ENCODE measurements at regions not wholly inside any gene's neighbourhood (a gene's known extent, or its start where the extent isn't known, plus 50 kb on each side); places are given as distances from the start of the nearest gene placed in this dataset.

GRCh38 chr5:2283481-2284045 lies 400.8 kb upstream of the IRX4 start:
- DNase-seq: no peak

DNA sequence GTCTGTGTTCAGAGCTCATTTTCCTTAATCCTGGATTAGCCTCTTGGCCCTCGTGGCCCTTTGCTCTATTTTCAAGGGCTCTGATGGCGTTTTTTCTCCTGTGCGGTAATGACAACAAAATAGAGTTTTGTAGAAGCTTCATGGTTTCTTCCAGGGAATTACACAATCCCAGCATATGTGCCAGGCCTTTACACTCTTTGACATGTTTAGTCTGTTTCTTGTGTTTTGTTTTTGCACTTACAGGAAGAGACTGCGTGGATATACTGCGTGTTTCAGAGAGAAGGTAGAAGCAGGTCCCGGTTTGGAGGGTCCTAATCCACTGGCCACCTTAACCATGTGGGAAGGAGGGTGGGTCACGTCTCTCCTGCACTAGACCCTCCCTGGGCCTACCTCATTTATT lies 400.2 kb upstream of the IRX4 start:
- DNase-seq: no peak

GRCh38 chr5:2282034-2282690 lies 399.4 kb upstream of the IRX4 start:
- no peak for DNase-seq

- no peak for DNase-seq
These were observed 398.7 kb upstream of the IRX4 start for GRCh38 chr5:2281446-2281845.

- DNase-seq: no peak
These were observed 397.6 kb upstream of the IRX4 start for GRCh38 chr5:2280318-2280717.

- no peak for DNase-seq
These were observed 396.2 kb upstream of the IRX4 start for GRCh38 chr5:2278825-2279456.

DNA sequence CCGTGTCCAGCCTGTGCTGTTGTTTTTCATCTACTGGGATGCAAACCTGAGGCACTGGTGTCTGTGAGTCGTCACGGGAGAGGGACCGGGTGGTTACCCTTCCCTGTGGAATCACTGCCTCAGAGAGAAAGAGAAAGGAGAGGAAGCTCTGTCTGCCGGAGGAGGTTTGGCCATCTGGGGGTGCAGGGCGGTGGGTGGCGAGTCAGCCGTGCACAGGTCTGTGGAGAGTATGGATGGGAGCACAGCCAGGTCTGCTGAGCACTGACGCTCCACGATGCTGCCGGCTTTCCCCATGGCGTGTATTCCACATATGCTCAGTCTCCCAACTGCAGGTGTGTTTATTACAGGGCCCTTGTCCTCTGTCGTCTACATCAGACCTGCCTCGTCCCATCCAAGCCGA lies 395.2 kb upstream of the IRX4 start:
- no peak for DNase-seq

- DNase-seq: no peak
These were observed 393.4 kb upstream of the IRX4 start for GRCh38 chr5:2276101-2276500.

DNA sequence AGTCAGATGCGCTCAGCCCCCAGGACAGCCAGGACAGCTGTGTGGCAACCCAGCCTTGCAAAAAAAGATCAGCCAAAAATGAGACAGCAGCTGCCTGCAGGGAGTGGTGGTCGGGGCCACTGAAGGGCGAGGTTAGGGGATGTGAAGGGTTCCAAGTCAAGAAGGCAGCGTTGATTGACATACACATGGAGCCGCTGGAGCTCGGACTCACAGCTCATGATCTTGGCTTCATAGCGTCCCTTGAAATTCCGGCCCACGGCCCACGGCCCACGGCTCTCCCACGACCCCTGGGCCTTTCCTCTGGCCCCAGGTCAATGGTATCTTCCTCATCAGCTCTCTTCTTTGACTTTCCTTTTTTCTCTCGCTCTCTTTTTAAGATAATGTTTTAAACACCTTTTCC lies 390.0 kb upstream of the IRX4 start:
- DNase-seq: no peak

DNA sequence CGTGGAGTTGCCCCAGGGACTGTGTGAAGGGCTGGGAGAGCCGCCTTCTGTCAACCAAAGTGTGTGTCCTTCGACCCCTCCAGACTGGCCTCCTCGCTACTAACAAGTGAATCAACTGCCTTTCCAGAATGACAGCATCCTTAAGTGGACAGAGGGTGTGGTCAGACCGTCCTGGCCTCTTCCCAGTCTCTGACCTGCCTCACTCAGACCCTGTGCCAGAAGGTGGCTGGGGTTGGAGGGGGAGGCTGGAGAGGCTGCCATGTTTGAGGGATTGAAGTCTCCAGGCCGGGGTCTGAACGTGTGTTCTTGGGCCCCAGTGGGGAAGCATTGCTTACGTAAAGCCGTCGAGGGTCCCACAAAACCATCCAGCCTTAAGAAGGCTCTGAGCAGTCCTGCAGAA lies 389.3 kb upstream of the IRX4 start:
- no peak for DNase-seq

DNA sequence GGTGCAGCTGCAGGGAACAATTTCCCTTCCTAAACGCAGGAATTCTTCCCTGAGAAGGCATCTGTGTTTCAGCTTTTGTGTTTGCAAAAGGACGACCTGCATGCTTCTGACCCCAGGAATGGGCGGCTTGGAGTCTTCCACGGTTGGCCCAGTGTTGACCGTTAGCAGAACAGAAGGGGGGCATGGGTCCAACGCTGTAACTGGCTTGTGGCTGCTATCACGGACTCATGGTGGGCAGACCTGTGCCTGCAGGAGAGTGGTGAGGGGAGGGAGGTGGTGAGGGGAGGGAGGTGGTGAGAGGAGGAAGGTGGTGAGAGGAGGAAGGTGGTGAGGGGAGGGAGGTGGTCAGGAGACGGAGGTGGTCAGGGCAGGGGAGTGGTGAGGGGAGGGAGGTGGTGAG lies 388.6 kb upstream of the IRX4 start:
- no peak for DNase-seq

DNA sequence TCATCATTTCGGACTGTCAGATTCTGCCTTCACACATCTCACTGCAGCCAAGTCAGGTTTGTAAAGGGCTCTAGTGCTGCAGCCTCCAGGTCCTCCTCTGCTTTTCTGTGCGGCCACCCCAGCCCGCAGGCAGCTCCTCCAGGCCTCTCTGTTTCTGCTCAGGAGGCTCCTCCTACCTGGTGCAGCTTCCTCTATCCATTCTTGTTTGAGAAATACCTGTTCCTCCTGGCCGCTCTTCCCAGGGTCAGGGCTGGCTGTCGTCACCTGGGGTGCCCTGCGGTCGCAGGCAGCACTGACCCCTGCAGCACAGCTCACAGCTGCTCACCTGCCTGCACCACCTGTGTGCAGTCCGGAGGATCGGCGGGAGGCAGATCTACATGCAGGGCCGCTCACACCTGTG lies 387.7 kb upstream of the IRX4 start:
- DNase-seq: no peak

DNA sequence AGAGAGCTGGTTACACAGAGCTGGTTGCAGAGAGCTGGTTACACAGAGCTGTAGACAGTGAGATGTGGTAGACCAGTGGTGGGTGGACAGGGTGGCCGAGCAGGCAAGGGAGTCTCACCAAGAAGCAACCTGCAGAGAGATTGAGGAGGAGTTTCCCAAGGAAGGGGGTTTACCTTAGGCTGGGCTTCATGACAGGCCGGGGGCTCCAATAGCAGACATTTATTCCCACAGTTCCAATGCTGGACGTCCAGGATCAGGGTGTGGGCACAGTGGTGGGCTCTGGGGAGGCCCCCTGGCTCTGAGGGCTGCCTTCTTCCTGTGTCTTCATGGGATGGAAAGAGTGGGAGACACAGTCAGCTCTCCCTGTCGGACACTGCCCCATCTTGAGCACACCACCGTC lies 386.9 kb upstream of the IRX4 start:
- DNase-seq: no peak

DNA sequence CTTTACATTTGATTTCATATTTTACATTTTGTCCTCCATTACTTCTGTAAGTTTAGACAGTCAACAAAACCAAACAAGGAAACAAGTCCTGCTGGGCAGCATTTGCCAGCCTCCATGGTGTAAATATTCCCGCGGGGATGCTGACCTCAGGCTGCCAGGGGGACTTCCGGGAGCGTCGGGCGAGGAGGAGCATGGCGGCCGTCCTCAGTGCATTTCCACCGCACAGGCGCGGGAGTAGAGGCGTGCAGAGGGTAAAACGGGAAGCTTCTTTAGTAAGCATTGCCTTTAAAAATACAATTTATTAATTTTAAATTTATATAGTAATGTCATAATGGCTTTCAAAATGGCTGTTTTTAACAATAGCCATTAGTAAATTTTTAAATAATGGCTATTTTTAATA lies 385.3 kb upstream of the IRX4 start:
- no peak for DNase-seq

DNA sequence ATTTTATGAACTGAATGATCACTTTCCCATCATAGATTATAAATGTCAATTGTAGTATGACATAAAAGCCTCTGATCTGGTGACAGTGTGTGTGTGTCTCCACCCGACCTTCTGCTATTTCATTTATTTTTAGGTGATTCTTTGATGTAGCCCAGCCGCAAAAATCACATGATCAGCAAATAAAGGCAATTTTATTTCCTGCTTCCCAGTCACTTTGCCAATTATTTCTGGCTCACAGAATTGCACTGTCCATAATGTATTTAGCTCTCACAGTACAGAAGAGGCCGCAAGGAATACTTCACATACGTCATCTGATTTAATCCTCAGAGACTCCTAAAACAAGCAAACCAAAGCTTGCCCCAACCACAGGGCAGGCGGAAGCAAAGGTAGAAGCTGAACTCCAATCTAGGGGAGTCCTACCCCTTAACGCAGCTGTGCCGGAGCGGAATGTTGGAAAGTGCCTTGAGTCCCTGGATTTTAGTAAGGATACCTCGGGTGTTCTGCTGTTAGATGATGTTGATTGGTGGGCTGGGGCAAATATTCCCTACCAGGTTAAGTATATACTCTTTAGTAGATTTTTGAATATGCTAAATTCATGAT lies 384.0 kb upstream of the IRX4 start:
- no peak for DNase-seq

DNA sequence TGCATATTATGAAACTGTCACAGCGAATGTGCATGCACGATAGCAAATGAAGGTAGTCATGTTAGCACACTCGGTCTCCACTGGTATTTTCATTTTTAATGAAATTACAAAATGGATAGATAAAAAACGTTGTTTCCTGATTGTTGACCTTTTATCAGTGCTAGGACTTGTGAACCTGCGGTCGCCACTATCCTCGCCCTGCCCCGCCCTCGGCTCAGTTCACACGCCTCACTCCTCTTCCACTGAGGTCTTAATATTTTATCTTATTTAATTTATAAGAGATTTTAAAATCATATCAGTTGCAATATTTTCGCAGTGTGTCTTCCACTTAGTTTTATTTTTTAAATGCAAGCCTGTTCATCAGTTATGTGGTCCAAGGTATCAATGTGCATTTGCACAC lies 382.6 kb upstream of the IRX4 start:
- DNase-seq: no peak

DNA sequence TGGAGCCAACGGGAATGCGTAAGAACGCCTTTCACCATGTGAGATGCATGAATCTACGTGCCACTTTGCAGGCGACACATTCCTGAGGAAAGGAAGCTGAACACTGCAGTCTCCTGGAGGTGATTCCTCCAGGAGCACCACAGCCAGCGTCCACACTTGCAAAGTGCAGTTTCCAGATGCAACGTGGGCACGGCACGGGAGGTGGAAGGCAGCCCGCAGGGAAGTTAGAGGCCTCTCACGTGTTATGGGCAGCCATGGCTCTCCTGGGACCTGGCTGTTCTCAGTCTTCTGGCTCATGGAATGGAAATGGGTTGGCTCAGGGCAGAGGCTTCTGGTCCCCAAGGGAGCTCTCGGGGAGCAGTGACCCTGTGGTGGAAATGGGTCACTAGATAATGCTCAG lies 381.0 kb upstream of the IRX4 start:
- no peak for DNase-seq

GRCh38 chr5:2262620-2263019 lies 379.9 kb upstream of the IRX4 start:
- no peak for DNase-seq

DNA sequence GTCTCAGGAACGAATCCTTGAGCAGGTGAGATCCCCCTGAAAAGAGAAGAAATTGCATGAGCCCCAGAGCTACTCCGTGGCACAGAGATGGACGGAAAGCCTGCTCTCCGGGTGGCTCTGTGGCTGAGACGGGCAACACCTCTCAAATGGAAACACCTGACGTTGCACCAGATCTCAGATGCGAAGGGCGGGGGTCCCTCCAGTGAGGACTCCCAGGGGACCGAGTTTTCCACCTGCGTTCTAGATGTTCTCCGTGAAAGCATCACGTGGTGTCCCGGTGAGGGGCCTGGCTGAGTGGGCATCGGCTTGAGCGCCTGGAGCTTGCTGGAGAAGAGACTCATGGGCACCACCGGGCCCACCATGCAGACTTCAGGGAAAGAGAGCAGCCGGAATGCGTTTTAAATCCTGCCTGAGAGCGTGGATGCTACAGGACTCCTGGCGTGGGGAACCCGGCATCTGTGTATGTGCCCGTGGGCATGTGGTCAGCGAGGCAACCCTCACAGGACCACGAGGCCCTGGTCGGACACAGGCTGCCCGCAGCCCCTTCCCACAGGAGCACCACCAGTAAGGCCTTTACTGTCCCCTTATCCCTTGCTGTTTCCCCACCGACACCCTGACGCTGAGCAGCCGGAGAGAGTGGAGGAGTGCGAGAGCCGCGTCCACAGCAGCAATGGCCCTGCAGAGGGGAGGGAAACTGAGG lies 378.4 kb upstream of the IRX4 start:
- DNase-seq: no peak

DNA sequence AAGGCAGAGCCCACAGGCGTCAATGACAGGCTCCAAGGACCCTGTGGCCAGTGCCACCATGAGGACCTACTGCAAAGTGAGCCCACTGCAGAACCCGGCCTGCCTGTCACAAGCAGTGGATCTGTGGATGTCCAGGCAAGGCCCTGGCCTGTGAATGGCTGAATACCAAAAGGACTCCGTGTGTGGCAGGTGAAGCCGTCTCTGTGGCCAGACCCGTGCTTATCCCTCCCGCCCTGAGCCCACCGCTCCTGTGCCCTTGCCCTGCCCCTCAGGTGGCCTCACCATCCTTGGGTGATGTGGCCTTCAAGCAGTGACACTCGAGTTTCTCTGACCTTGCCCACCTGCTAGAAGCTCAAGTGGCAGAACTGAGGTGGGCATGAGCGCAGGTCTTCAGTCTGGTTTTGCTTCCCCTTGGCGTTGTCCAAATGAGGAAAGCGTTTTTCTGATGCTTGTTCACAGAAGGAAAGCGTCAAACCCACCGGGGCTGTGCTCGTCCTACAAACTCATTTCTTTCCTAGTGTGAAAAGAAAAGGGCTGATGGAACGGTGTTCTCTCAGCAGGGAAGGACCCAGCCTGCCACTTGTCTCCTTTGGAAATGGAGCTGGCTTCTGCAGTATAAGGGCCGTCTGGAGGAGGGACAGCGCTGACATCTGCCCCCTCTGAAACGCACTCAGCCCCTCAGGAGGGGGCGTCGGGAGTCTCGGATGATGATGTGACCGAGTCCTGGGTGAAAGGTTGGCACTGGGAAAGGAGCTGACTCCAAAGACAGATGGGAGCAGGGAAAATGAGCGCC lies 377.7 kb upstream of the IRX4 start:
- DNase-seq: no peak

- DNase-seq: no peak
These were observed 376.9 kb upstream of the IRX4 start for GRCh38 chr5:2259494-2260107.

GRCh38 chr5:2258861-2259260 lies 376.1 kb upstream of the IRX4 start:
- no peak for DNase-seq

Measured in T-helper 2 cell (primary cell).